H9 (cell line): ENCODE measurements at regions not wholly inside any gene's neighbourhood (a gene's known extent, or its start where the extent isn't known, plus 50 kb on each side); places are given as distances from the start of the nearest gene placed in this dataset.

Experiments used
- DNase-seq: peaks from one replicate; pipeline ENCODE4 v3.0.0-alpha.2; 2017
- H2AFZ ChIP-seq: one replicate; pipeline ENCODE4 v1.6.1; 2013; ENCODE audit warnings: mild to moderate bottlenecking, low read length, control low read depth, moderate library complexity
- H2AK5ac ChIP-seq: 2 replicates; pipeline ENCODE4 v1.6.1; 2013; ENCODE audit warnings: low read length, control low read depth, mixed read lengths; ENCODE audit not compliant: insufficient read length
- H2BK120ac ChIP-seq: one replicate; pipeline ENCODE4 v1.6.1; 2013; ENCODE audit warnings: low read depth, mild to moderate bottlenecking, low read length, control low read depth, inconsistent platforms; ENCODE audit not compliant: poor library complexity, severe bottlenecking
- H2BK12ac ChIP-seq: 2 replicates; pipeline ENCODE4 v1.6.1; 2013; ENCODE audit warnings: low read length, control low read depth, mixed read lengths, low read depth; ENCODE audit not compliant: insufficient read length
- H2BK15ac ChIP-seq: 2 replicates; pipeline ENCODE4 v1.6.1; 2013; ENCODE audit warnings: low read depth, low read length, control low read depth
- H2BK20ac ChIP-seq: one replicate; pipeline ENCODE4 v1.6.1; 2013; ENCODE audit warnings: low read depth, mild to moderate bottlenecking, low read length, control low read depth, inconsistent platforms; ENCODE audit not compliant: poor library complexity, severe bottlenecking
- H2BK5ac ChIP-seq: 2 replicates; pipeline ENCODE4 v1.6.1; 2013; ENCODE audit warnings: low read length, control low read depth, mixed read lengths; ENCODE audit not compliant: insufficient read length
- H3K14ac ChIP-seq: 2 replicates; pipeline ENCODE4 v1.6.1; 2013; ENCODE audit warnings: low read length, control low read depth; ENCODE audit not compliant: insufficient read depth
- H3K18ac ChIP-seq: 2 replicates; pipeline ENCODE4 v1.6.1; 2013; ENCODE audit warnings: low read depth, mild to moderate bottlenecking, mixed read lengths, low read length, control low read depth; ENCODE audit not compliant: insufficient read length
- H3K23ac ChIP-seq: 2 replicates; pipeline ENCODE4 v1.6.1; 2013; ENCODE audit warnings: low read length, control low read depth, mixed read lengths, low read depth; ENCODE audit not compliant: insufficient read length
- H3K23me2 ChIP-seq: 2 replicates; pipeline ENCODE4 v1.6.1; 2013; ENCODE audit warnings: low read depth, mild to moderate bottlenecking, mixed read lengths, low read length, control low read depth; ENCODE audit not compliant: insufficient read length, poor library complexity, severe bottlenecking
- H3K27ac ChIP-seq: 2 replicates; pipeline ENCODE4 v1.5.1; 2013; ENCODE audit warnings: low read length, control low read depth, mixed read lengths, low read depth; ENCODE audit not compliant: insufficient read length
- H3K27me3 ChIP-seq: 2 replicates; pipeline ENCODE4 v1.6.1; 2013; ENCODE audit warnings: low read length, control low read depth, inconsistent platforms; ENCODE audit not compliant: insufficient read depth
- H3K4ac ChIP-seq: 2 replicates; pipeline ENCODE4 v1.6.1; 2013; ENCODE audit warnings: low read depth, mild to moderate bottlenecking, control low read depth, inconsistent platforms, low read length, moderate library complexity
- H3K4me1 ChIP-seq: 2 replicates; pipeline ENCODE4 v1.6.1; 2013; ENCODE audit warnings: low read length, control low read depth, inconsistent platforms; ENCODE audit not compliant: insufficient read depth
- H3K4me2 ChIP-seq: 2 replicates; pipeline ENCODE4 v1.6.1; 2013; ENCODE audit warnings: low read length, control low read depth, mixed read lengths; ENCODE audit not compliant: insufficient read length, insufficient read depth
- H3K56ac ChIP-seq: 2 replicates; pipeline ENCODE4 v1.6.1; 2013; ENCODE audit warnings: low read depth, mild to moderate bottlenecking, mixed read lengths, low read length, control low read depth; ENCODE audit not compliant: insufficient read length
- H3K79me1 ChIP-seq: 2 replicates; pipeline ENCODE4 v1.6.1; 2013; ENCODE audit warnings: low read depth, mild to moderate bottlenecking, moderate library complexity, low read length, control low read depth, inconsistent platforms; ENCODE audit not compliant: insufficient read depth, poor library complexity, severe bottlenecking
- H3K79me2 ChIP-seq: 2 replicates; pipeline ENCODE4 v1.6.1; 2013; ENCODE audit warnings: low read length, control low read depth, inconsistent platforms; ENCODE audit not compliant: insufficient read depth
- H3K9ac ChIP-seq: 2 replicates; pipeline ENCODE4 v1.6.1; 2013; ENCODE audit warnings: low read length, control low read depth, mixed read lengths; ENCODE audit not compliant: insufficient read length; ENCODE audit errors: extremely low read depth
- H3K9me3 ChIP-seq: one replicate; pipeline ENCODE4 v1.6.1; 2013; ENCODE audit warnings: low read depth, low read length, inconsistent platforms; ENCODE audit not compliant: control insufficient read depth
- H3T11ph ChIP-seq: one replicate; pipeline ENCODE4 v1.6.1; 2013; ENCODE audit warnings: mild to moderate bottlenecking, low read length, control low read depth, inconsistent platforms
- H4K20me1 ChIP-seq: one replicate; pipeline ENCODE4 v1.6.1; 2013; ENCODE audit not compliant: control insufficient read depth, insufficient read length, insufficient read depth
- H4K5ac ChIP-seq: 2 replicates; pipeline ENCODE4 v1.6.1; 2013; ENCODE audit warnings: low read depth, mild to moderate bottlenecking, mixed read lengths, low read length, control low read depth; ENCODE audit not compliant: insufficient read length
- H4K8ac ChIP-seq: replicated peaks from 2 replicates; pipeline ENCODE4 v1.6.1; 2013; ENCODE audit warnings: low read length, control low read depth, mixed read lengths, low read depth; ENCODE audit not compliant: insufficient read length
- H4K91ac ChIP-seq: 2 replicates; pipeline ENCODE4 v1.6.1; 2013; ENCODE audit warnings: low read depth, mild to moderate bottlenecking, moderate library complexity, mixed read lengths, low read length, control low read depth; ENCODE audit not compliant: insufficient read length
- H3K27ac Mint-ChIP-seq, 3 experiments: 2 replicates in 2 of 3; 3 replicates in 1 of 3; pipeline ENCODE4 v1.8.0; 2020 to 2021; ENCODE audit warnings: mixed read lengths in 3 of 3, mild to moderate bottlenecking in 1 of 3, moderate library complexity in 1 of 3
- H3K27me3 Mint-ChIP-seq: 2 replicates; pipeline ENCODE4 v1.8.0; 2021; ENCODE audit warnings: low read depth, mild to moderate bottlenecking, moderate library complexity, mixed read lengths
- H3K36me3 Mint-ChIP-seq, 3 experiments: 2 replicates in 2 of 3; 3 replicates in 1 of 3; pipeline ENCODE4 v1.8.0; 2020 to 2021; ENCODE audit warnings: low read depth in 3 of 3, mixed read lengths in 3 of 3; ENCODE audit not compliant: insufficient read depth in 1 of 3
- H3K4me1 Mint-ChIP-seq, 2 experiments: 2 replicates each; pipeline ENCODE4 v1.8.0; 2020; ENCODE audit warnings: mixed read lengths in 2 of 2
- H3K4me3 Mint-ChIP-seq, 2 experiments: 2 replicates in 1 of 2; 3 replicates in 1 of 2; pipeline ENCODE4 v1.8.0; 2020 to 2021; ENCODE audit warnings: mild to moderate bottlenecking in 2 of 2, mixed read lengths in 2 of 2, moderate library complexity in 1 of 2
- H3K9me3 Mint-ChIP-seq, 2 experiments: 2 replicates in 1 of 2; 3 replicates in 1 of 2; pipeline ENCODE4 v1.8.0; 2020; ENCODE audit warnings: mild to moderate bottlenecking in 2 of 2, mixed read lengths in 2 of 2, moderate library complexity in 1 of 2
- CTCF ChIP-seq: fragments of 200-600 bp; sonication (generic); conservative IDR thresholded peaks from 3 replicates; pipeline ENCODE4 v1.8.0; 2021; ENCODE audit warnings: antibody characterized with exemption, mild to moderate bottlenecking
- WGBS: extraction: QIAGEN DNeasy Blood & Tissue Kit; methylation state at CpG from one replicate; pipeline ENCODE4 v1.1.7; 2013; ENCODE audit warnings: missing lambda C conversion rate, low lambda C conversion rate, mixed read lengths; ENCODE audit not compliant: insufficient read length; ENCODE audit errors: extremely low coverage; 5-methylcytosine and 5-hydroxymethylcytosine counted together

GRCh38 chr2:237258615-237259014 is 155.3 kb downstream of the COL6A3 start:
- Histone ChIP-seq H2BK15ac (no peak overlapping the region), H2BK12ac (no peak overlapping the region), H2BK5ac (no peak overlapping the region), H3K23ac (no peak overlapping the region), H2BK20ac (no peak overlapping the region), H4K8ac (no peak overlapping the region), H3K23me2 (no peaks in the 10 kb centered on the region), H2BK120ac (no peak overlapping the region), H3K18ac (no peak overlapping the region), H3K9ac (no peak overlapping the region), H4K91ac (no peak overlapping the region), H3K27me3 (no peaks in the 10 kb centered on the region), H3K14ac (no peak overlapping the region), H3T11ph (no peak overlapping the region), H4K5ac (no peak overlapping the region), H3K56ac (no peak overlapping the region), H2AK5ac (no peak overlapping the region), H3K27ac (no peak overlapping the region), H2AFZ (no peak overlapping the region), H4K20me1 (no peaks in the 10 kb centered on the region), H3K4ac (no peak overlapping the region), H3K4me1 (no peaks in the 10 kb centered on the region), H3K9me3 (no peaks in the 10 kb centered on the region), H3K79me2 (no peaks in the 10 kb centered on the region), H3K4me2 (no peak overlapping the region), H3K79me1 (no peaks in the 10 kb centered on the region)
- Mint-ChIP-seq H3K36me3 (no peaks in the 10 kb centered on the region), H3K9me3 (no peaks in the 10 kb centered on the region), H3K27ac (peak overlapping the region in 1 of 3 experiments; percentile 49; a peak in 1 of 7 replicates), H3K4me1 (peaks cover 4 to 14% of the 10 kb centered on the region in 2 experiments), H3K27me3 (no peaks in the 10 kb centered on the region; the same call in 1 of the 2 replicates), H3K4me3 (no peak overlapping the region)
- no peak for TF ChIP-seq CTCF
- DNase-seq, result no peak
- WGBS, result no CpG with 5 or more reads among the region's 4 CpGs
